HFF-Myc (cell line): ENCODE measurements at regions not wholly inside any gene's neighbourhood (a gene's known extent, or its start where the extent isn't known, plus 50 kb on each side); places are given as distances from the start of the nearest gene placed in this dataset.

ENCODE experiments used
- DNase-seq: peaks from one replicate; pipeline ENCODE4 v3.0.0-alpha.2; 2011; ENCODE audit warnings: low read depth; ENCODE audit errors: extremely low read depth
- H3K4me3 ChIP-seq: replicated peaks from 2 replicates; pipeline ENCODE4 v1.5.1; 2011; ENCODE audit warnings: low read depth, mild to moderate bottlenecking, control low read depth, low read length
- TF ChIP-seq, protein P1 (sequence below): IDR thresholded peaks from 2 replicates; pipeline ENCODE4 v1.5.1; 2012; ENCODE audit warnings: mild to moderate bottlenecking, low read depth, low read length, control low read depth; ENCODE audit errors: missing control alignments

DNA sequence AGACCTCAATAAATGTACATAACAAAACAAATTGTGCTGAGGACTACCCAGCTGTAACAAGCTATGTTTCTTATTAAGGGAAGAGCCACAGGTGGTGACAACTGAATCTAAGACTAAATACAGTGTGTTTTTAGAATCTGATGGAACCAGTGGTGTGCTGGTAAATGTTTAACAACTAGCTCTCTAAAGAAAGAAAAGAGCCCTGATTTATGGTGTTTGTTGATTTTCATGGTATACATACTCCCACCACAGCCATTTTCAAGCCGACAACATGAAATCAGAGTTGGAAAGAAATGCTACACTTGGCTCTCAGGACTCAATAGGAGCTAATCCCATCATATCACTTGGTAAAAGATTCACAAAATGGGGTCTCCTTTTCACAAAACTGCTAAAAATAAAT, 89.8 kb upstream of the FNDC3B start:
- TF ChIP-seq, protein P1, sequence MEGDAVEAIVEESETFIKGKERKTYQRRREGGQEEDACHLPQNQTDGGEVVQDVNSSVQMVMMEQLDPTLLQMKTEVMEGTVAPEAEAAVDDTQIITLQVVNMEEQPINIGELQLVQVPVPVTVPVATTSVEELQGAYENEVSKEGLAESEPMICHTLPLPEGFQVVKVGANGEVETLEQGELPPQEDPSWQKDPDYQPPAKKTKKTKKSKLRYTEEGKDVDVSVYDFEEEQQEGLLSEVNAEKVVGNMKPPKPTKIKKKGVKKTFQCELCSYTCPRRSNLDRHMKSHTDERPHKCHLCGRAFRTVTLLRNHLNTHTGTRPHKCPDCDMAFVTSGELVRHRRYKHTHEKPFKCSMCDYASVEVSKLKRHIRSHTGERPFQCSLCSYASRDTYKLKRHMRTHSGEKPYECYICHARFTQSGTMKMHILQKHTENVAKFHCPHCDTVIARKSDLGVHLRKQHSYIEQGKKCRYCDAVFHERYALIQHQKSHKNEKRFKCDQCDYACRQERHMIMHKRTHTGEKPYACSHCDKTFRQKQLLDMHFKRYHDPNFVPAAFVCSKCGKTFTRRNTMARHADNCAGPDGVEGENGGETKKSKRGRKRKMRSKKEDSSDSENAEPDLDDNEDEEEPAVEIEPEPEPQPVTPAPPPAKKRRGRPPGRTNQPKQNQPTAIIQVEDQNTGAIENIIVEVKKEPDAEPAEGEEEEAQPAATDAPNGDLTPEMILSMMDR, result no peak
- H3K4me3 ChIP-seq, result no peak overlapping the region

DNA sequence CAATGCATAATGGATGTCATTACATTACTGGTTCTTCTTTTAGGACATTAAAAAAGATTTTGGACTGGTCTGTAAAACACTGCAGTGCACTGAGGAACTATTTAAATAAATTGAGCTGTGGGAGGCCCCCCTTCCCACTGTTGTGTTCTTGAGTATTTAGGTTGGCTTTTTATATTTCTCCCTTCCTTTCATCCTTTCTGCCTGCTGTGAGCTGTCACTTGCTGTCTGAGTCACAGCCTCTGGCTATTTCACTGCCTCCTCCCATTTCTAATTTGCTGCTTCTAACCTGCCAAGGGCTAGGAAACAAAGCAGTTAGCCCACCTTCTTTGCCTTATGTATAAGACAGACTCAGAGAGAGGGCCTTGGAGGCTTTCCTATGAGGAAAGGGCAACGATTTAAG, 89.0 kb upstream of the FNDC3B start:
- no peak overlapping the region for H3K4me3 ChIP-seq
- no peak for DNase-seq
- TF ChIP-seq, protein P1, result no peak

More for the DNA sequence above, 89.8 kb upstream of the FNDC3B start:
- DNase-seq, result no peak

DNA sequence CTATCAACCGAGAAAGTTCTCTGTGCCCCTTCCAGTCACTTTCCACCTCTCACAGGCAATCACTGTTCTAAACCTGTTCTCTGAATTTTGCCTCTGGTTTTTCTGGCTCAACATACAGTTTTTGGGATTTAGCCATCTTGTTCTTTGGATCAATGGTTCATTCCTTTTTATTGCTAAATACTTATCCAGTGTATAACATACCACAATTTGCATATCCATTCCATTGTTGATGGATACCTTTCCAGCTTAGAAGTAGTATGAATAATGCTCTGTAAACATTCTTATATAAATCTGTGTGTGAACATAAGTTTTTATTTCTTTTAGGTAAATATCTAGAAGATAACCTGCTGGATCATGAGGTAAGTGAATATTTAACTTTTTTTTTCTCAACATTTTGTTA, 87.8 kb upstream of the FNDC3B start:
- no peak overlapping the region for H3K4me3 ChIP-seq
- TF ChIP-seq, protein P1, result no peak
- DNase-seq, result no peak

DNA sequence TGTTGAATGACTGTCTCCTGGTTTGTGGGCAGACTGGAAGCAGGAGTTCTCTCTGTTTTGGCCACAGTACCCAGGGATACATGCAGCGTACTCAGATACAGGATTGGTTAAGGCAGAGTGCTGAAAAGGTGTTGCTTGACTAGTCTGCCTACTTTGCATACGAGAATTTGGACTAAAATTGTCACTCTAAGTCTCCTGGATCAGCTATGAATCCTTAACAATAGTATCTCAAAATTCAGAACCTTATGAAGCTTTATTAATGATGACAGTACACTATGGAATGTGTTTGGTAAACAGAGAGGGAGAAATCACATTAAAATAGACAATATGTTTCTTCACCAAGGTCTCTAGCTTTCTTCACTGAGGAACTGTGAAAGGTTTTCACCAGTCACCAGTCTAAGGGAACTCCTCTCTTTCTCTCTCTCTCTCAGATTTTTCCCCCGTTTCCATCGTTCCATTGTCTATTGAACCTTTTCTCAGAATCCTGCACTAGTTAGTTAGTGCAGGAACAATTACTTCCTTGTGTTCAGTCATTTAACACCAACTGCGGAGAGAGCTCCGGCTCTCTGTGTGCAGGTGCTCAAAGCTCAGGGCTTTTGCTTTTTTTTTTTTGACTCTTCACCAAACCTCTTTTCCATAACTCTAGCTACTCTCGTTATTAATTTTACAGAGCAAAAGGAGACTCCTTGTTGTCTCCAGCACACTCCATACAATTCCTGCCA, 85.9 kb upstream of the FNDC3B start:
- TF ChIP-seq, protein P1, result no peak
- no peak overlapping the region for H3K4me3 ChIP-seq
- DNase-seq, result no peak

DNA sequence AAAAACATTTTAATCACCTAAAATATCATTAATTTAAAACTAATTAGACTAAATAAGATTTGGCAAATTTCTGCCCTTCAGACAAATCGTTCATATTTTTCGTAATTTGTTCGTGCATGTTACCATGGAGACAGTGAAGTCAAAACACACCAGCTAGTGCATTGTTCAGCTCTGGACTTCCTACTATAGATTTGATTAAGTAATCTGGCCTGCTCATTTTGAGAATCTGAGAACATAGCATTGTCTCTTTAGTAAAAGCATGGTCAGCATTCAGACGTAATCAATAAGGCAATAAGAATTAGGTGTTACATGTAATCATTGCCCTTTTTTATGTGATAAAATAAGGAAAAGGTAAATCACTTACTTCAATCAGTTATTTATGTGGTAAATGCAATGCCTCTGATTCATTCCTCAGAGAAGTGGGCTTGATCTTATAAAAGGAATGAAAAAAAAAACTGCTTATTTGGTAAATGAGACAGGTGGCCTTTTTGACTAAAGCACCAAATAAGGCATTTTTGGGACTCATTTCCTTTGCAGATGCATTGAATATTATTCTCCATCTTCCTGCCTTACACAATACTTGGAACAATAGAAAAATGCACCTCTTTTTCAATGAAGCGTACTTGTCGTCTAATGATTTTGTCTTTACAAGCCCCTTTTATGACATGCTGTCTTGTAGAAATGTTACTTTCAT, 84.5 kb upstream of the FNDC3B start:
- TF ChIP-seq, protein P1, result no peak
- no peak for DNase-seq
- no peak overlapping the region for H3K4me3 ChIP-seq

DNA sequence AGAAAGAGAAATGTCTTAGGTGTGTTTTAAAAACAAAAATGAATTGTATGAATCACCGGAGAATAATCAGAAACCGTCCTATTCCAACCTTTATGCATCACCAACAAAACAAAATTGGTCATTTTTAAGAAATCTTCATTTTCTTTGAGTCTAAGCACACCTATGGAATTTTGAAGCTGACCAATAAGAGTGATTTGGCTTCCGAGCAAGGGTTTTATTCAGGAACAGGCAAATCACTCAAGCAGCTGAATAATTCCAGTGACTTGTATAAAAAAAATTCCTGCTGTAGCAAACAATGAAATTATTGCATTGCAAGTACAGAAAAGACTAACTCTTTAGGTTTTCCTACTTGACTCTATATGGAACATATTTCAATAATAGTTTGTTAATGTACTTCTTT, 83.8 kb upstream of the FNDC3B start:
- H3K4me3 ChIP-seq, result no peak overlapping the region
- DNase-seq, result no peak
- TF ChIP-seq, protein P1, result no peak
